Lower leg skin (tissue), 4 donors: ENCODE measurements at regions not wholly inside any gene's neighbourhood (a gene's known extent, or its start where the extent isn't known, plus 50 kb on each side); places are given as distances from the start of the nearest gene placed in this dataset.
"Not testable (repeated sequence)": the region's sequence is repeated elsewhere in the genome, so short reads cannot be mapped to it uniquely, and the experiment has no call there.

ENCODE experiments used
- DNase-seq, 2 donors: peaks; one replicate each; pipeline ENCODE4 v3.0.0-alpha.2; 2019; ENCODE audit warnings: low spot score in 2 of 2
- H3K4me3 ChIP-seq: fragments of 200-600 bp; sonication (generic); 2 replicates; pipeline ENCODE4 v1.5.1; 2017; ENCODE audit warnings: mild to moderate bottlenecking, low read depth; ENCODE audit not compliant: poor library complexity, severe bottlenecking
- POLR2A ChIP-seq, 2 donors: fragments of 450-650 bp; IDR thresholded peaks; one replicate each; pipeline ENCODE4 v1.6.1; 2016 to 2017; ENCODE audit warnings: antibody characterized with exemption in 2 of 2, mild to moderate bottlenecking in 1 of 2, moderate library complexity in 1 of 2
- WGBS, 2 donors: methylation state at CpG; one replicate each; pipeline ENCODE4 v1.1.5; 2018; 5-methylcytosine and 5-hydroxymethylcytosine counted together
- intact Hi-C: fragments of 100-400 bp; cut with DNase I; formaldehyde crosslinking; loops from one replicate; pipeline ENCODE4 v1.15.0; 2023; ENCODE audit warnings: low total_unique reads
- TF ChIP-seq, protein P1 (sequence below), 3 donors: fragments of 450-650 bp; IDR thresholded peaks; one replicate each; pipeline ENCODE4 v1.5.1; 2016; ENCODE audit warnings: antibody characterized with exemption in 3 of 3, mild to moderate bottlenecking in 3 of 3, moderate library complexity in 2 of 3

DNA sequence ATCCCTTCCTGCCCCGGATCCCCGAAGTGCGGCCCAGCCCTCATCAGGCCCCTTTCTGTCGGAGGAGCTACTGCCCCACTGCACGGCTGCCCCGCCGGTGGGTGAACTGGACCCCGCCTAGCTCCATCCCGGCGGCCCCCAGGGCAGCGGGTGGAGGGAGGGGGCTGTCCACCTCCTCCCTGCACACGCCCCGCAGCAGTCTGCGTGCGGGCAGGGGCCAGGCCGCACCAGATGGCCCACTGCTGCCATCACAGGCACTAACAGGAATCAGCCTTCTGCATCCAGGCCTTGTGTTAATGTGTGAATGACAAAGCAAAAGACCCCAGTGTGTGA lies 54.9 kb upstream of the UNC93A start:
- intact Hi-C loops = no loop called here
- no peak for DNase-seq
- H3K4me3 ChIP-seq = no peak overlapping the region
- TF ChIP-seq, protein P1, sequence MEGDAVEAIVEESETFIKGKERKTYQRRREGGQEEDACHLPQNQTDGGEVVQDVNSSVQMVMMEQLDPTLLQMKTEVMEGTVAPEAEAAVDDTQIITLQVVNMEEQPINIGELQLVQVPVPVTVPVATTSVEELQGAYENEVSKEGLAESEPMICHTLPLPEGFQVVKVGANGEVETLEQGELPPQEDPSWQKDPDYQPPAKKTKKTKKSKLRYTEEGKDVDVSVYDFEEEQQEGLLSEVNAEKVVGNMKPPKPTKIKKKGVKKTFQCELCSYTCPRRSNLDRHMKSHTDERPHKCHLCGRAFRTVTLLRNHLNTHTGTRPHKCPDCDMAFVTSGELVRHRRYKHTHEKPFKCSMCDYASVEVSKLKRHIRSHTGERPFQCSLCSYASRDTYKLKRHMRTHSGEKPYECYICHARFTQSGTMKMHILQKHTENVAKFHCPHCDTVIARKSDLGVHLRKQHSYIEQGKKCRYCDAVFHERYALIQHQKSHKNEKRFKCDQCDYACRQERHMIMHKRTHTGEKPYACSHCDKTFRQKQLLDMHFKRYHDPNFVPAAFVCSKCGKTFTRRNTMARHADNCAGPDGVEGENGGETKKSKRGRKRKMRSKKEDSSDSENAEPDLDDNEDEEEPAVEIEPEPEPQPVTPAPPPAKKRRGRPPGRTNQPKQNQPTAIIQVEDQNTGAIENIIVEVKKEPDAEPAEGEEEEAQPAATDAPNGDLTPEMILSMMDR (IDR thresholded peaks at IDR 0.05) = no peak
- TF ChIP-seq POLR2A (IDR thresholded peaks at IDR 0.05) = no peak
- 78 to 80% methylated on average over 16 of the region's 16 CpGs for WGBS, 2 donors

DNA sequence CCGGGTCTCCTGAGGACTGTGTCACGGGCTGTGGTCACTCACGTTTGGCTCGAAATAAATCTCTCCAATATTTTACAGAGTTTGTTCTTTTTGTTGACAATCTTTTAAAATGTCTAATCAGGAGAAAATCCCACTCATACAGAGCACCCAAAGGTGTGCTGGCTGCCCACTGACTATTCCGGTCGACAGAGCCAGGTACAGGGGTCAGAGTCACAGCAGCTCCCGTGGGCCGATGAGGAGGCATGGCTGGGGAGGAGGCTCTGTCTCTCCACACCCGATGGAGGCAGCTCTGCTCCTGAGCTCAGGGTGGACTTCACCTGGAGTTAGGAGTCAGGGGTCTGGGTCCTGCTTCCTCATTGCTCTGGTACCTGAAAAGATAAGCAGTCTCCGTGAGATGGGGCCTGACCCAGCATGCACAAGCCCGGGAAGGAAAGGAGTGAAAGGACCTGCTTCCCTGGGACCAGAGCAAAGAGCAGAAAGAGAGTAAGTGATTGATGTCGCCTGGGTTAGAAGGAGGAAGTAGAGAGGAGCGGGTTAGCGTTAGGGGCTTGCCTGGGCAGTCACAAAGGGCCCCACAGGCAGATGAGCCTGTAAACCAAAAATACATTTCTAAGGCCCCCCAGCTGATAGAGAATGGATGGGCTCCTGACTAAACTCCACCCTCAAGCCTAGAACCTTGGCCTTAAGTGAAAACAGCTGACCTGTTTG lies 53.5 kb upstream of the UNC93A start:
- intact Hi-C loops = no loop called here
- 74 to 77% methylated on average over 14 of the region's 14 CpGs for WGBS, 2 donors
- no peak overlapping the region for H3K4me3 ChIP-seq
- DNase-seq = no peak
- TF ChIP-seq, protein P1 (IDR thresholded peaks at IDR 0.05) = no peak
- TF ChIP-seq POLR2A (IDR thresholded peaks at IDR 0.05) = no peak

DNA sequence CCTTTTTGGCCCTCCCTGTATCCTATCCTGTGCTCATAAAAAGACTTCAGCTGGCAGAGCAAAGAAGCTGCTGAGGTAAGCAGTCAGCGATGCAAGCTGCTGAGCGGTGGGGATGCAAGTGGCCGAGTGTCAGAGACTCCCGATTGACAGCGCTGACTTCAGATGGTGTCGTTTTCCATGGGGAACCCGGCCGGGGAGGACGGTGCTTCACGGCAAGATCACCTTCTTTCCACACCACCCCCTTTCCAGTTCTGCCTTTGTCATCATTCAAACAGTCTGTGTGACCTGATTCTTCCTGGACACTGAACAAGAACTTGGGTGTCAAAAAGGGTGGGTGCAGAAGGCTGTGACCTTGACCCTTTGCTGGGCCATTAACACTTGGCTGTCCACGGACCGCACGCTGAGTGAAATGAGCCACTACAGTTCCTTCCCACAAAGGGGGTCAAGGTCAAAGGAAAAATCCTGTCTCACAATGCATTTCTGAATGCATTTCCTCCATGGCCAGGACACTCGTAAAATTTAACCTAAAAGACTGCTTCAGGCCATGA lies 52.9 kb upstream of the UNC93A start:
- intact Hi-C loops = no loop called here
- TF ChIP-seq, protein P1 (IDR thresholded peaks at IDR 0.05) = peak in 1 of 3 donors; percentile 23
- no peak for TF ChIP-seq POLR2A (IDR thresholded peaks at IDR 0.05)
- 30 to 31% methylated on average over 14 of the region's 14 CpGs for WGBS, 2 donors
- no peak for DNase-seq
- no peak overlapping the region for H3K4me3 ChIP-seq

DNA sequence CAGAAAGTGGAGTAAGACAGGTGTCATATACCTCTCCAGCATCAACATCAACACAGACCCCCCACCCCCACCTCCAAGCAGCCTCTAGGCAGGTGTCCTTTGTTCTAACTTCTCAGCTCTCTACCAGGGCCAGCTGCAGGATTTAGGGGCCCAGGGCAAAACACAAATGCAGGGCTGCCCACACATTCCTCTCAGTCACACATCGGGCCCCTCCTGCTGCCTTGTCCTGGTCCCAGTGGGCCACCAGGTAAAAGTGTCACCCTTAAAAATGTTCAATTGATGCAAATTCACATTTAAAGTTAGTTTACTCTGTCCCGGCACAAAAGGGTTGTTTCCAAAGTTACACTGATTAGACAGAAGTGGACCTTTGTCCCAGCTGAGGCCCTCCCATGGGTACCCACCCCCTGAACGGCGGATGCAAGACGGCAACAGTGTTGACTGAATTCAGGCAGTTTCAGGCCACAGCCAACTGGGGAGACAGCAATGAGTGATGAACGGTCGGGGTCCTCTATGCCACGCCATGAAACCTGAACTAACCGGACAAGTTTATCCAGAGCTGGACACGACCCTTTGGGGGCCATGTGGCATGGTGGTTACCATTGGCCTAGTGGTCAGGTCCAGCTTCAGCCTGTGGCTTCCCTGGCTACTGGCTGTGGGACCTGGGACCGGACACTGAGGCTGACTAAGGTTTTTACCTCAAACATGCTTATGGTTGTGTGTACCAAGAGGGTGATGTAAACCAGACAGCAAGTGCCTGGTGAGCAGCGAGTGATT lies 52.2 kb upstream of the UNC93A start:
- H3K4me3 ChIP-seq = no peak overlapping the region
- WGBS, 2 donors = 73 to 77% methylated on average over 11 to 12 of the region's 12 CpGs
- TF ChIP-seq, protein P1 (IDR thresholded peaks at IDR 0.05) = no peak
- TF ChIP-seq POLR2A (IDR thresholded peaks at IDR 0.05) = no peak
- intact Hi-C loops = no loop called here
- no peak for DNase-seq

DNA sequence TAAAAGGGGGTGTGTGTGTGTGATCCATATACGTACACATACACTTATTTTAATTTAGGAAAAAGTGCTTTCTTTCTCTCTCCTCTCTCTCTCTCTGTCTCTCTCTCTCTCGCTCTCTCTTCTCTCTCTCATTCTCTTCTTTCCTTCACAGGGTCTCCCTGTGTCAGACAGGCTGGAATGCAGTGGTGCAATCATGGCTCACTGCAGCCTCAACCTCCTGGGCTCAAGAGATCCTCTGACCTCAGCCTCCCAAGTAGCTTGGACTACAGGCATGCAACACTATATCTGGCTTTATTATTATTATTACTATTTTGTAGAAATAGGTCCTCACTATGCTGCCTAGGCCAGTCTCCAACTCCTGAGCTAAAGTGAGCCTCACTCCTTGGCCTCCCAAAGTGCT lies 51.6 kb upstream of the UNC93A start:
- 69 to 96% methylated on average over 2 of the region's 2 CpGs for WGBS, 2 donors
- intact Hi-C loops, DNase-seq, H3K4me3 ChIP-seq: not testable (repeated sequence)

DNA sequence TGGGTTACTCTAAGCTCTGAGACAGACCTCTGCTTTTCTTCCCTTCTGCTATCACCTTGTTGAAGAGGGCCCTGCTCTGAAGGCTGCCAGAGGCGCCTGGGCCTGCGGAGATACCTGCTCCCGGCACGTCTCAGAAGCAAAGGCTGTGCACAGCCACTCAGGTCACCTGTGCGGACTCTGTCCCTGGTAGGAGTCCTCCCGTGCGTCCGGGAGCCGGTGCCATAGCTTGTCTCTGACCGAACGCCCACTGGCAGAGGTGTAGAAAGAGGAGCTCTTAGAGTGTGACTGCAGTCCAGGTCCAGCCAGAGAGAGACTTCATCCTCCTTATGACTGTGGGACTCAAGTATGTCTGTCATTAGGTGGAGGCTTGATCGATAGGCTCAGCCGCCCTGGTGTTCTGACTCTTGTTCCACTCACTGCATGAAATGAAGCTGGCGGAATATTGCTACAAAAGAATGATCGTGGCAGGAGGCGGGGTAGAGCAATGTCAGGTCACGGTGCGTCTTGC lies 51.0 kb upstream of the UNC93A start:
- DNase-seq = no peak
- 90 to 93% methylated on average over 15 to 18 of the region's 18 CpGs for WGBS, 2 donors
- intact Hi-C loops = no loop called here
- TF ChIP-seq, protein P1 (IDR thresholded peaks at IDR 0.05) = no peak
- TF ChIP-seq POLR2A (IDR thresholded peaks at IDR 0.05) = no peak
- no peak overlapping the region for H3K4me3 ChIP-seq
